ENCODE measurements at regions not wholly inside any gene's neighbourhood (a gene's known extent, or its start where the extent isn't known, plus 50 kb on each side); places are given as distances from the start of the nearest gene placed in this dataset.
"Not testable (repeated sequence)": the region's sequence is repeated elsewhere in the genome, so short reads cannot be mapped to it uniquely, and the experiment has no call there.

DNA sequence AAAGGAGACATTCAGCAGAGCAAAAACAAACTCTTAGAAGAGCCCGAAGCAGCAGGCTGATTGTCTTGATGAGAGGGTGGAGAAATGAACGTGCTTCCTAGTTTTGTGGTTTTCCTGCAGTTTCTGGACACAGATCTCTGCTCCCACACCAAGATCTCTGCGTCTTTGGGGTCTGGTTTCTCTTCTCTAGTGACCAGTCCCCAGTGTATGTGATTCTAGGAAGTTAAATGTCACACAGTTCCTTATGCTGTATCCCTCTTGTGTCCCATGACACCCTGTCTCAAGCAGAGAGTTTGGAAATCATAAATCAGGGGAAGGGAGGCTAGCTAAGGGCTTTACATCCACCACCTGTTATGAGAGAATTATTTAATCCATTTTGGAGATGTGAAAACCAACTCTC is 55.4 kb upstream of the KLF14 start:
- DNase-seq = no peak

DNA sequence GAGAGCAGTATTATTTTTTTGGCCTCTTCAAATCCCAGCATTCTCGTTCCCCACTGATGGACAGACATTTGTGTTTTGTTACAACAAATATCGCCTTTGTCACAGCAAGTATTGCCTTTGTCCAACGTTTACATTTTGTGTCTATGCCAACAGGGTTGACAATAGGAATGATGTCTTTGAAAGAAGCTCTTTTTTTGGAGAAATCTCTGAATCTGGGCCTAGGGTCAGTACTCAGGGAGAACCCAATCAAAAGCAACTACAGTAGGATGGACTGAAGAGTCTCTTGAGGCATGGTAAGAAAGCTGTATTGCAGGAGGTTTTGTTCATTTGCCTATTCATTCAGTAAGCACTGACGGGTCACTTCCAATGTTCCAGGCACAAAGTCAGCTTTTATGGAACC is 57.7 kb upstream of the KLF14 start:
- DNase-seq = no peak

DNA sequence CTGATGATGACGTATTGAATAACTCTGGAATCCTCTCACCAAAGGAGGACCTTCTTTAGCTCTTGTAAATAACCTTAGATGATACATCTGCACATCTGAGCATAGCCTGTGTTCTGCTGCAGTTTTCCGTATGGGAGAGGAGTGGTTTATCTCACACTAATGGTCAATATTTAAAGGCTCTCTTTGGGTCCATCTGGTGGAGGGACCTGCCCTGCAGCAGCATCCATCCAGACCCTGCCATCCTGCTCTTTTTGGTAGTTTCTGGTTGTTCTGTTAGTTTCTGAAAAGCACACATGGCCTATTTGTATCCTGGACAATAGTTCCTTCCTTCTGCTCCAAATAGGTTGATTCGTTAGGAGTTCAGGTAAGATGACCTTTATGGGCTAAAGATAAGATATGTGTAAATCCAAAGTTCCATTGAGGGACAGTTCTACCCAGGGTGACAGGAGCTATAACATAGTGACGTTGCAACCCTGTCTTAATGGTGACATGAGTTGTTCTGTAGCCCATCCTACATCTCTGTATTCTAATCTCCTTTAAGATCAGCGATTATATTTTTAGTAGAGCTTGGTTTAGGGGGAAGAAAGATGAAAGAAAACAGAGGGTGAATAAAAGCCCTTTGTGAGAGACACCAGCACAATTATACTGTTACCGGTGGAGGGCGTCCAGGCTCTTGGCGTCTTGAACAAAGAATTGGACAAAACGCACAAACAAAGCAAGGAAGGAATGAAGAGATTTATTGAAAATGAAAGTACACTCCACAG is 60.0 kb upstream of the KLF14 start:
- DNase-seq = no peak

DNA sequence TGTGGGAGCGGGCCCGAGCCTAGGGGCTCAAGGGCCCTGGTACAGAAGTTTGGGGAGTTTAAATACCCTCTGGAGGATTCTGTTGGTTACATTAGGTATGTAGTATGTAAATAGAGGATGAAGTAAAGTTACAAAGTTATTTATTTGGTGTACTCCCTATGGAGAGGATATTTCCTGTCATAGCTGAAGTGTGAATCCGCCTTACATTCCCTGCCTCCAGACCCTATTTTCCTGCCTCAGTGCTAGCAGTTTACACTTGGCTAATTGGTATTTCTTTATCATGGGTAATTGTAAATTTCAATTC is 60.6 kb upstream of the KLF14 start:
- DNase-seq = no peak

DNA sequence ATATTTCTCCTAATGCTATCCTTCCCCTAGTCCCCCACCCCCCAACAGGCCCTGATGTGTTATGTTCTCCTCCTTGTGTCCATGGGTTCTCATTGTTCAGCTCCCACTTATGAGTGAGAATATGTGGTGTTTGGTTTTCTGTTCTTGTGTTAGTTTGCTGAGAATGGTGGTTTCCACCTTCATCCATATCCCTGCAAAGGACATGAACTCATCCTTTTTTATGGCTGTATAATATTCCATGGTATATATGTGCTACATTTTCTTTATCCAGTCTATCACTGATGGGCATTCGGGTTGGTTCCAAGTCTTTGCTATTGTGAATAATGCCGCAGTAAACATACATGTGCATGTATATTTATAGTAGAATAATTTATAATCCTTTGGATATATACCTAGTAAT is 62.4 kb upstream of the KLF14 start:
- DNase-seq = not testable (repeated sequence)

DNA sequence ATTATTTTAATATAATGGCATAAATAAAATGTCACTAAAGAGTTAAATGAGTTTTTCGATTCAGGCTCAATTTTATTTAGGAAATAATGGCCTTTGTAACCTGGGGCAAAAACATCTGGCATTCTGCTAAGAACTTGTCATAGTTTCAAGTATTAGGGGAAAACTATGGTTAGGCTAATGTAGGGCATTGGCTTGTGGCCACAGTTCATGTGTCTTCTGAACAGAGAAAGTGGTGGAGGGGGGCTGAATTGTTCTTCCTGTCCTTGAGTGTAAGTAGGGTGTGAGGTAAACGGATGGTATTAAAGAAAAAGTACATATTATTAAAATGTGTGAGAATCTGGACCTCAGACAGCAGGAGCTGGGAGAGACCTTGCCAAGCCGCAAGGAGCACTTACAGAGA is 69.1 kb upstream of the KLF14 start:
- no peak for DNase-seq

DNA sequence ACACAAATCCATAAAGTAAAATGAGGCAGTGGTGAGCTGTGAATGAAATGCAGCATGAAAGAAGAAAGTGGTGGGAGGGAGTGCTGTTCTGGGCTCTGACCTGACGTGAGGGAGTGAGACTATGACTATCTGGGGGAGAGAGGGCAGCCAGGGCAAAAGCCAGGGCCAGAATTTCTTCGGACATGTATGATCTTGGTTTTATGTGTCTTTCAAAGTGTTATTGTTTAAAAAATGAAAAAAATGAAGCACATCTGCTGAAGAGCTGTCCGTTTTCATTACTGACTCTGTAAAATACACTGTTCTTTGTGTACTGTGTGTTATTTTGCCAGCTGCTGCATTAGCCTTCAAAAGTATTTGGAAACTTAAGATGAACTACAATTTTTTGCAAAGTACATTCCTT is 70.2 kb upstream of the KLF14 start:
- DNase-seq = no peak

DNA sequence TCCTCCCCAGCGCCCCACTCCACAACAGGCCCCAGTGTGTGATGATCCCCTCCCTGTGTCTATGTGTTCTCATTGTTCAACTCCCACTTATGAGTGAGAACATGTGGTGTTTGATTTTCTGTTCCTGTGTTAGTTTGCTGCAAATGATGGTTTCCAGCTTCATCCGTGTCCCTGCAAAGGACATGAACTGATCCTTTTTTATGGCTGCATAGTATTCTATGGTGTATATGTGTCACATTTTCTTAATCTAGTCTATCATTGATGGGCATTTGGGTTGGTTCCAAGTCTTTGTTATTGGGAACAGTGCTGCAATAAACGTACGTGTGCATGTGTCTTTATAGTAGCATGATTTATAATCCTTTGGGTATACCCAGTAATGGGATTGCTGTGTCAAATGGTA is 78.8 kb upstream of the KLF14 start:
- DNase-seq = not testable (repeated sequence)

DNA sequence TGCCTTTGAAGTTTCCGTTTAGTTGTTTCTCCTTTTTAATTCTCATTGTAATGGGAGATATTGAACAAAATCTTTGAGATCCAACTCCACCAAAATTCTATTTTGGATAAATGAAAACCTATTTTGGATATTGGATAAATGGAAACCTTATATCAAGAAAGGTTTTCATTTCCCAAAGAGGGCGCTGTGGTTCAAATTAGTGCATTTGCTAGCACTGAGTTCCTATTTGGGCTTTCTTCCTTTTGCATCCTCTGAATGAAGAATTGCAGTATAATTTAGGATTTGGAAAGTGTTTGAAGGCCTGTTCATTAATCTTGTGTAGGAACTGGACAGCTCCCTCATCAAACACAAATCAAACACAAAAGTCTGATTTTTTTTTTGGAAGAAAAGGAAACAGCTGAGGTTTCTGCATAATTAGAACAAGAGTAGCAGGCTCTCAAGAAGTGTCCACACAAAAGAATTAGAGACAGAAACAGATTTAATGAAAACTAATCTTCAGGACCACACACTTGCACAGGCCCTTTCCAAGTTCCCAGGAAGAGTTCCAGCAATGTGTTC is 80.8 kb upstream of the KLF14 start:
- no peak for DNase-seq

DNA sequence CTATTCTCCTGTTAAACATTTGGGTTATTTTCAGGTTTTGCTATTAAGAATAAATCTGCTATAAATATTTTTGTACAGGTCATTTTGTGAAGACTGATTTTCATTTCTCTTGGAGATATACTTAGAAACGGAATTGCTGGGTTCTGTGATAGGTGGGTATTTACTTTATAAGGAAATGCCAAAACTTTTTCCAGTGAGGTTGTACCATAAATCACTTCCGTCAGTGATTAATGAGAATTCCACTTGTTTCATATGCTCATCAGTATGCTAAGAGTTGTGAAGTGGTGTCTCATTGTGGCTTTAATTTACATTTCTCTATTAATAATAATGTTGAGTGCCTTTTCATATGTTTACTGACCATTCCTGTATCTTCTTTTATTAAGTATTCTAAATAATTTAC is 84.0 kb upstream of the KLF14 start:
- no peak for DNase-seq

DNA sequence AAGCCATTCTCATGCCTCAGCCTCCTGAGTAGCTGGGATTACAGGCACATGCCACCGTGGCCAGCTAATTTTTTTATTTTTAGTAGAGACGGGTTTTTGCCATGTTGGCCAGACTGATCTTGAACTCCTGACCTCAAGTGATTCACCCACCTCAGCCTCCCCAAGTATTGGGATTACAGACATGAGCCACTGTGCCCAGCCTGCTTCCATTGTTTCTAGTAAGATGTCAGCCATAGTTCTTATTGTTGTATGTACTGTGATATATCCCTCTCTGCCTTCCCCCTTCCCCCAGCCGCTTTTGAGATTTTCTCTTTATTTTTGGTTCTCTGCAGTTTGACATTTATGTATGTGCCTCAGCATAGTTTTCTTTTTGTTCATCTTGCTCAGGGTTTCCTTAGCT is 87.9 kb upstream of the KLF14 start:
- no peak for DNase-seq

DNA sequence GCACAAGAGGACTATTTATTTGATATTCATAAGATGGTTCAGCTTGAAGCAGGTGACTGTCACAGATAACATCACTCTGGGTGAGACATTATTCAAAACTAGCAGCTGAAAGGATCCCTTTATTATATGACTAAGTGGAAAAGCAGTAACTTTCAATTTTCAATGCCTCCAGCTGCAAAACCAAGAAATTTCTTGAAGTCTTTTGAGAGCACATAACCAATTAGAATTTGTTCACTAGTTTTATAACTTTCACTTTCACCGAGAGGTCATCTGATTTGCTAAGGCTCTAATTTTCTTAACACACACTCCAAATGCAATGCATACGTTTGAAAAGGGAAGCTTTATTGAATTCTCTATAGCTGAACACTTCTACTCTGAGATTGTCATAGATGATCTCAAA is 88.6 kb upstream of the KLF14 start:
- DNase-seq = no peak

DNA sequence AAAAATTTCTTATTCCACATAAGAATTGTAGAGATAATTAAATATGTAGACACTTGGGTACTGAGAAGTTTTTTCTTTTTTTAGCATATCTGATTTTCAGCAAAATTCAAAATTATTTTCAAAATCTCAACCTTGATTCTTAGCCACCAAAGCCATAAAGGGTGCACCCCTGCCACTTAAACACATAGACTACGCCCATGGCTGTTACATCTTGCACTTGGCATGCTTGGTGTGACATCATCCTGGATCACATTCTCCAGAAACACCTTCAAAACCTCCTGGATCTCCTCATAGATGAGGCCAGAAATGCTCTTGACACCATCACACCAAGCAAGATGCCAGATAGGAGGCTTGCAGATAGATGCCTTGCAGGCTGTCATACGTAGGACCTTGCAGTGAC is 89.1 kb upstream of the KLF14 start:
- no peak for DNase-seq

DNA sequence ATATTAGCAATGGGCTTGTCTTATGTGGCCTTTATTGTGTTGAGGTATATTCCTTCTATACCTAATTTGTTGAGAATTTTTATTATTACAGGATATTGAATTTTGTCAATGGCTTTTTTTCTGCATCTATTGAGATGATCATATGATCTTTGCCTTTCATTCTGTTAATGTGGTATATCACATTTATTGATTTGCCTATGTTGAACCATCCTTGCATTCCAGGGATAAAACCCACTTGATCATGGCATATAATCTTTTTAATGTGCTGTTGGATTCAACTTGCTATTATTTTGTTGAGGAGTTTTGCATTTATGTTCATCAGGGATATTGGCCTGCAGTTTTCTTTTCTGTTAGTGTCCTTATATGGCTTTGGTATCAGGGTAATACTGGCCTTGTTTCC is 91.8 kb upstream of the KLF14 start:
- DNase-seq = no peak

DNA sequence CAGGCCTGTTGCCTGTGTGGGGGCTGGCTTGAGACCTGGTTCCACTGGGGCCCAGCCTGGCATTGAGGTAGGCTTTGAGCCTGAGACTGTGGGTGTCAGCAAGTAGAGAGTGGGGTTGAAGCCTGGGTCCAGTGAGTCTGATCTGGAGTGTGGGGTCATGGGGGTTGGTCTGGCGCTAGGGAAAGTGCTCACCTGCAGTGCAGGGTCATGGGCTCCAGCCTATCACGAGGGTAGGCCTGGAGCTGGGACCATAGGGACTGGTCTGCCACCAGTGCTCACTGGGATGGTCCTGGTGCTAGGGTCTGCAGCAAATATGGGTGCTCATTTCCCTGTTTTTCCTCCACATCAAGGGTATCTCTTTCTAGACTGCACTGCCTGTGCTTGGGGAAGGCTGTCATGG is 95.4 kb upstream of the KLF14 start:
- no peak for DNase-seq

DNA sequence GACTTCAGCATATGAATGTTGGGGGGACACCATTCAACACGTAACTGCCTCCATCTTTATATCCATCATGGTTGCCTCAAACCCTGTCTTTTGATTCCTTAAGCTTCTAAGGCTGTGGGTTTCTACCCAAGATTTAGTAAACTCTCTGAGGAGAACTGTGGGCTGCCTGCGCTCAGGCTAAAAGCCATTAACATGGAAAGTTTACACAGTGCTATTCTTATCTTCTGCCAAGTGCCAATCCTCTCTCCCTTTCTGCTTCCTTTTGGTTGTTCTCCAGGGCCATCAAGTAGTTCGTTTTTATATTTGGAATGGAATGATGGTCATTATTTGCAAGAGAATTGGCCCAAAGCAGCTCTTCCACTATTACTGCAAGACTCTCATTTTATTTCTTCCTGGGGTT is 97.3 kb upstream of the KLF14 start:
- no peak for DNase-seq

DNA sequence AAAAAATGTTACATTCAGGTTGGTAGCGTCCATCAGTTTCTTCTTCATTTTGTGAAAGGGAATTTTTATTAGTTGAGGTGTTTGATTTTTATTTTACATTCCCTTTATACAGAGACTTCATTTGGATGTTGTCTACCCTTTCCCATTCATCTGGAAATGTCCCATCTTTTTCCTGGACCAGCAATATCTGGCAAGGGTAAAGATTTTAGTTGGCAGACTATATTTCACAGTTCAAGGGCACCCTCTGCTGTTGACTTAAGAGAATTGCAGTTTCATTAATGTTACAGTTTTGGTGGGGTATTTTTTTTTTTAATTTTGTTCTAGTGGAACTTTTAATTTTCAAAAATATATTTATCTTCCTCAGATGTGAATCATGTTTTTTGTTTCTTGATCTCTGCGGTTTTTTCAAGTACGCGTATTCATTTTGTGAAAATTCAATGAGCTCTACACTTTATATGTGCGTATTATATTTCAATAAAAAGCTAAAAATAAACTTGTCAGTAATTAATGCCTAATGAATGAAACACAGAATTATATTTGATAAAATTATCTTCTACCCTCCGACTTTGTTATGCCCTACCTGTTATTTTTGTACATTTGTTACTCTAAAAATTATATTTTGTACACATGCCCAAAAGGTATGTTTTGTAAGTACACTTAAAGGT is 97.9 kb upstream of the KLF14 start:
- DNase-seq = peak; percentile 23

DNA sequence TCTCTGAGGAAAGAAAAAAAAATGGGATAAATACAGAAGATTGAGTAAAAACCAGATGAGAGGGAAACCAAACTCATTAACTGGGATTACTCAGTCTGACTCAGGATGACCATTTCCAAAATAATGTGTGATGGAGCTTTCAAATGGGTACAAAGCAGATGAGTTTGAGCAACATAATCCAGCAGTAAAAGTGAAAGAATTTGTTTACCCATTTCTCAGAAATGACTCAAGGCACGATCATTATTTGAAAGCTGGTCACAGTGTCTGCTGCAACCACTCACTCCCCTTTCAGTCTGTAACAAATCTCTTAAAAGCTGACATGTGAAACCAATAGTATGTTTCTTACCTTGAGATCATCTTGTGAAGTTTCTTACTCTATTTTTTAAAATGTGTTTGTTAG is 104.7 kb upstream of the KLF14 start:
- no peak for DNase-seq

DNA sequence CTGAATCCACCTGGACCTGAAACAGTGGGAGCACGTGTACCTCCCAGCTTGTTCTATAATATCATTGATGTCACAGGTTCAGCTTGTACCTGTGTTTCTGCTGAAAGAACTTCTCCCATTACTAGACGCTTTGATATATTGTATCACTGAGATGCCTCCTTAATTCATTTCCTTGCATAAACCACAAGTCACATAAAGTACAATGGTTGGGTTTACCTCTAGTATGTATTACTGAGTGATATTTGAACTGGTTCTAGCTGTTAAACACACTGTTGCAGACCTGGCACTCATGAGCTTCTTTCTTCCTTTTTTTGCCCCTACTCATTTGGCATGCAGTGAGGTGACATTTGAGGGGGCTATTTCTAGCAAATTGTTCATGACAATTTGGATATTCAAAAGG is 106.6 kb upstream of the KLF14 start:
- DNase-seq = no peak

DNA sequence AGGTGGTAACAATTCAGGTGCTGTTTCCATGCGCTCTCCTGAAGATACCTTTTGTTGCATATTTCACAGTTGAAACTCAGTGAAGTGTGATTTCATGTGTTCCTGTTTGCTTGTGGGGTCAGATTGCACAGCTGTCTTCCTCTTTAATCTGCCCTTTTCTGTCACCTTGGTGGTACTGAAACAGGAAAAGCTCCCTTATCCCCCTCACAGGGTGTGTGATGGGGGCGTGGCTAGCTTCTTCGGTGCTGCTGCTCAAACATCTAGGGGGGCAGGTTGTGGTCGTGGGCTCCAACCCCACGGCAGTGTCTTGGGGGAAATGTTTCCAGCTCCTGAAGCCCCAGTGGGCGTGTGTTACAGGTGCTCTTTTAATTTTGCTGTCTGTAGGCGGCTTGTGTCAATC is 107.4 kb upstream of the KLF14 start:
- DNase-seq = no peak

DNA sequence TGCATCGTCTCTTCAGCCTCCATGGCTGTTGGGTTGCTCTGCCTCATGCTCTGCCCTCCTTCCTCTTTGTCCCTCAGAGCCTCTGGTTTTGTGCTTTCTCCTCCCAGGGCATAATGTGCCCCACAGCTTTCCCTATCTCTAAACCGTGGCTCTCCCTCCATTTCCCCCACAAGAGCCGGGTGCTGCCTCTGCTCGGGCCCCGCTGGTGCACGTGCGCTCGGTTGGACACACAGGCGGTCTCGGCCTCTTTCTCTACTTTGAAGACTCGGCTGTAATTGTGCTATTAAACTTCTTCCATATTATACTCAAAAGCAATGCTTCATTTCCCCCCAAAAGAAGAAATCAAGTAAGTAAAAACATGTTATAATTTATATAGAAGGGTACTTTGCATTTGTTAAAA is 109.7 kb upstream of the KLF14 start:
- DNase-seq = no peak

DNA sequence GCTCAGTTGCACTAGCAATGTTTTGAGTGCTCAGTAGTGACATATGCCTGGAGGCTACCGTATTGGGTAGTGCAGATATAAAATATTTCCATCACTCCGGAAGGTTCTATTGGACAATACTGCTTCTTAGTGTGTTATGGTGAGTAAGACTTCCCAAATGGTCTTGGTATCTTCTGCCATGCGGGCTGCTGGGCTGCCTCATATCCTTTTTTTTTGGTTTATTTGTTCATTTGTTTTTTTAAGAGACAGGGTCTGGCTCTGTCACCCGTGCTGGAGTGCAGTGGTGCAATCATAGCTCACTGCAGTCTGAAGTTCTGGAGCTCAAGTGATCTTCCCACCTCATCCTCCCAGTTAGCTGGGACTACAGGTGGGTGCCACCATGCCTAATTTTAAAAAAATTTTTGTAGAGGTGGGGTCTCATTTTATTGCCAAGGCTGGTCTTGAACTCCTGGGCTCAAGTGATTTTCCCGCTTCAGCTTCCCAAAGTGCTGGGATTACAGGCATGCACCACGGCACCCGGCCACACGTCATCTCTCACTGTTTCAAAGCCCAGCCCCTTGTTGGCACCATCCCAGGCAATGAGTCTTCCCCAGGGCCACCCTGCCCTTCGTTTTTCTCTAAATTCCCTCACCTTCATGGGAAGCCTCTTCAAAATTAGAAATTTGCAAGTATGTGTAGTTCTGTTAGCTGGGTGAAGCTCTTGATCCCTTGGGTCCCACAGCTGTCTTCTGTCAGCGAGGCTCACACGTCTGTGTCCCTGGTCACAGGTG is 111.0 kb upstream of the KLF14 start:
- DNase-seq = no peak

DNA sequence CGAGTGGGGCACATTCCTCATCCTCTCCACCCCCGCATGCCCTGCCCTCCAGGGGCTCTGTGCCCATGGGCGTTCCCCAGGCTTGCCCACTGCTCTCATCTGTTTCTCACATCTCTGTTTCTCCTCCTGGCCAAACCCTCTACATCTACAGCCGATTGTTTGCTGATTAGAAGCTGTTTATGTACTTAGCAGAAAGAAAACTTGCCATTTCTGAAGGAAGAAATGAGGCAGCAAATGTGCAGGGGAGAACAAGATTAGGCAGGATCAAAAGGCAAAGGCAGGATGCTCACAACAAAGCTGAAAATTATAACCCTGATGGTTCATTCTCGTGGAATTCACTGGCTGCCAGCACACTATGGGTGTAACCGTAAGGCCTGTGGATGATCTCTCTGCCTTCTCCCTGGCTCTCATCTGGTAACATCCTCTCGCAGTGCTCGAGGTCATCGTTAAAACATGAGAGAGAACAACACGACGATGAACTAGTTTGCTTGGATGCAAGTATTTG is 111.6 kb upstream of the KLF14 start:
- DNase-seq = no peak

DNA sequence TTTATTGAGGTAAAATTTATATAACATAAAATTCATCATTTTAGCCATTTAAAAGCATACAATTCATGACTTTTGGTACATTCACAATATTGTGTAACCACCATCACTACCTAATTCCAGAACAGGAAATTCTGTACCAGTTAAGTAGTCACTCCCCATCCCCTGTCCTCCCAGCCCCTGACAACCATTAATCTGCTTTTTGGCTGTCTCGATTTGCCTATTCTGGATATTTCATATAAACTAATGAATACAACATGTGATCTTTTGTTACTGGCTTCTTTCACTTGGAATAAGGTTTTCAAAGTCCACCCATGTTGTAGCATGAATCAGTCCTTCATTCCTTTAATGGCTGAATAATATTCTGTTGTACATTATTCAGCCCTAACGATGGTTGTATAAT is 115.6 kb upstream of the KLF14 start:
- no peak for DNase-seq

Measured in retina (tissue), 1 donor.